GM12872 (cell line): ENCODE measurements at regions not wholly inside any gene's neighbourhood (a gene's known extent, or its start where the extent isn't known, plus 50 kb on each side); places are given as distances from the start of the nearest gene placed in this dataset.

Experiments used
- CTCF ChIP-seq: IDR thresholded peaks from 3 replicates; pipeline ENCODE4 v1.5.1; 2011; ENCODE audit warnings: low read depth, mild to moderate bottlenecking, low read length, moderate library complexity; ENCODE audit not compliant: insufficient read depth

- no peak for TF ChIP-seq CTCF
Measured at GRCh38 chr5:52708463-52708862, 79.3 kb upstream of the ITGA1 start.

- TF ChIP-seq CTCF, result no peak
Measured at GRCh38 chr5:52709167-52709925, 78.4 kb upstream of the ITGA1 start.

- TF ChIP-seq CTCF, result no peak
Measured at GRCh38 chr5:52710310-52710971, 77.3 kb upstream of the ITGA1 start.

- no peak for TF ChIP-seq CTCF
Measured at GRCh38 chr5:52710972-52711596, 76.6 kb upstream of the ITGA1 start.

GRCh38 chr5:52712354-52712753, 75.4 kb upstream of the ITGA1 start:
- no peak for TF ChIP-seq CTCF

GRCh38 chr5:52725065-52725746, 62.5 kb upstream of the ITGA1 start:
- TF ChIP-seq CTCF, result no peak

GRCh38 chr5:52725808-52726207, 61.9 kb upstream of the ITGA1 start:
- TF ChIP-seq CTCF, result no peak
